Breast epithelium (tissue), 3 donors: ENCODE measurements at regions not wholly inside any gene's neighbourhood (a gene's known extent, or its start where the extent isn't known, plus 50 kb on each side); places are given as distances from the start of the nearest gene placed in this dataset.

Experiments used
- CTCF ChIP-seq, 3 donors: fragments of 450-650 bp; IDR thresholded peaks; one replicate each; pipeline ENCODE4 v1.5.1; 2016 to 2017; ENCODE audit warnings: antibody characterized with exemption in 3 of 3, mild to moderate bottlenecking in 3 of 3, moderate library complexity in 3 of 3
- POLR2A ChIP-seq: fragments of 450-650 bp; IDR thresholded peaks from one replicate; pipeline ENCODE4 v1.6.1; 2016; ENCODE audit warnings: antibody characterized with exemption, mild to moderate bottlenecking, moderate library complexity
- POLR2AphosphoS5 ChIP-seq, 3 donors: sonication (generic); formaldehyde crosslinking; IDR thresholded peaks; one replicate each; pipeline ENCODE4 v1.6.1; 2017; ENCODE audit warnings: antibody characterized with exemption in 3 of 3

- TF ChIP-seq CTCF (IDR thresholded peaks at IDR 0.05) (no peak), POLR2A (no peak), POLR2AphosphoS5 (IDR thresholded peaks at IDR 0.05) (no peak)
Measured at GRCh38 chr2:154945984-154946383, 247.5 kb downstream of the KCNJ3 start.
